Body of pancreas (tissue), 4 donors: ENCODE measurements at regions not wholly inside any gene's neighbourhood (a gene's known extent, or its start where the extent isn't known, plus 50 kb on each side); places are given as distances from the start of the nearest gene placed in this dataset.

Experiments
- CTCF ChIP-seq, 7 experiments: fragments of 450-650 bp in 4 of 7; fragments of 200-600 bp in 3 of 7; sonication (generic) in 3 of 7; IDR thresholded peaks; one replicate each; pipeline ENCODE4 v1.5.1; 2016 to 2019; ENCODE audit warnings: antibody characterized with exemption in 7 of 7
- POLR2A ChIP-seq, 3 donors: fragments of 450-650 bp; IDR thresholded peaks; one replicate each; pipeline ENCODE4 v1.6.1; 2016; ENCODE audit warnings: antibody characterized with exemption in 3 of 3, mild to moderate bottlenecking in 2 of 3

- TF ChIP-seq CTCF (IDR thresholded peaks at IDR 0.05), result no peak
- TF ChIP-seq POLR2A (IDR thresholded peaks at IDR 0.05), result no peak
Observed at GRCh38 chr4:175326796-175327195, 408.6 kb downstream of the ADAM29 start.
